ENCODE measurements at regions not wholly inside any gene's neighbourhood (a gene's known extent, or its start where the extent isn't known, plus 50 kb on each side); places are given as distances from the start of the nearest gene placed in this dataset.

DNA sequence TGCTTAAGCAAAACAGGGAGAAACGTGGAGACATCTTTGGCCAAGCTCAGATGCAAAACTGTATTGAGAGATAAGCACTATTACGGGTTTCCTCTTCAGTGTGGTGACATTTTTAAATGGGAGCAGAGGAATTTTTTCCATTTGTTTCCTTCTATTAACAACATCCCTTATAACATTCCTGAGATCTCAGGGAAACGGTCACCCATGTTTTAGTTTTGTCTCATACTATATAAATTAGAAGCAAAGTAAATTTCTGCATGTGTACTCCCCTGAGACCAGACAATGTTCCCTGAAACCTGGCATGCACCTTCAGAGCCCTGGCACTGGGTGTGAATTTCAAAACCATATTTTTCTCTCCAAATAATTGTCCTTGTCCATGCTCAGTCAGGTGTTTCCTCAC is 57.6 kb upstream of the RNF152 start:
- TF ChIP-seq ZNF223 (tag by site-specific recombination; IDR thresholded peaks at IDR 0.05) (no peak), CTCF (tag by site-specific recombination; IDR thresholded peaks at IDR 0.05) (no peak), ZNF114 (tag by site-specific recombination; IDR thresholded peaks at IDR 0.05) (no peak), RBAK (tag by site-specific recombination; IDR thresholded peaks at IDR 0.05) (no peak), ZXDB (tag by site-specific recombination; IDR thresholded peaks at IDR 0.05) (no peak), ZSCAN18 (tag by site-specific recombination; IDR thresholded peaks at IDR 0.05) (no peak), ZFP41 (tag by site-specific recombination; IDR thresholded peaks at IDR 0.05; ENCODE audit: borderline replicate concordance) (no peak), TRIM28 (IDR thresholded peaks at IDR 0.05; ENCODE audit: borderline replicate concordance, low read length) (no peak), YY1 (tag by site-specific recombination; IDR thresholded peaks at IDR 0.05) (no peak), ZBTB21 (tag by site-specific recombination; IDR thresholded peaks at IDR 0.05) (no peak), REST (tag by site-specific recombination; IDR thresholded peaks at IDR 0.05) (no peak)
- TF ChIP-seq, protein P1, sequence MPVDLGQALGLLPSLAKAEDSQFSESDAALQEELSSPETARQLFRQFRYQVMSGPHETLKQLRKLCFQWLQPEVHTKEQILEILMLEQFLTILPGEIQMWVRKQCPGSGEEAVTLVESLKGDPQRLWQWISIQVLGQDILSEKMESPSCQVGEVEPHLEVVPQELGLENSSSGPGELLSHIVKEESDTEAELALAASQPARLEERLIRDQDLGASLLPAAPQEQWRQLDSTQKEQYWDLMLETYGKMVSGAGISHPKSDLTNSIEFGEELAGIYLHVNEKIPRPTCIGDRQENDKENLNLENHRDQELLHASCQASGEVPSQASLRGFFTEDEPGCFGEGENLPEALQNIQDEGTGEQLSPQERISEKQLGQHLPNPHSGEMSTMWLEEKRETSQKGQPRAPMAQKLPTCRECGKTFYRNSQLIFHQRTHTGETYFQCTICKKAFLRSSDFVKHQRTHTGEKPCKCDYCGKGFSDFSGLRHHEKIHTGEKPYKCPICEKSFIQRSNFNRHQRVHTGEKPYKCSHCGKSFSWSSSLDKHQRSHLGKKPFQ (tag by site-specific recombination; IDR thresholded peaks at IDR 0.05): no peak
- TF ChIP-seq, protein P2, sequence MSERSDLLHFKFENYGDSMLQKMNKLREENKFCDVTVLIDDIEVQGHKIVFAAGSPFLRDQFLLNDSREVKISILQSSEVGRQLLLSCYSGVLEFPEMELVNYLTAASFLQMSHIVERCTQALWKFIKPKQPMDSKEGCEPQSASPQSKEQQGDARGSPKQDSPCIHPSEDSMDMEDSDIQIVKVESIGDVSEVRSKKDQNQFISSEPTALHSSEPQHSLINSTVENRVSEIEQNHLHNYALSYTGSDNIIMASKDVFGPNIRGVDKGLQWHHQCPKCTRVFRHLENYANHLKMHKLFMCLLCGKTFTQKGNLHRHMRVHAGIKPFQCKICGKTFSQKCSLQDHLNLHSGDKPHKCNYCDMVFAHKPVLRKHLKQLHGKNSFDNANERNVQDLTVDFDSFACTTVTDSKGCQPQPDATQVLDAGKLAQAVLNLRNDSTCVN (tag by site-specific recombination; optimal IDR thresholded peaks at IDR 0.05): no peak
